DMS79 treated with DMSO at 0.1 percent for 48 hours (cell line): ENCODE measurements at regions not wholly inside any gene's neighbourhood (a gene's known extent, or its start where the extent isn't known, plus 50 kb on each side); places are given as distances from the start of the nearest gene placed in this dataset.

Source experiments
- DNase-seq: peaks from one replicate; lab custom pipeline; 2025; lab: John Stamatoyannopoulos, UW

DNA sequence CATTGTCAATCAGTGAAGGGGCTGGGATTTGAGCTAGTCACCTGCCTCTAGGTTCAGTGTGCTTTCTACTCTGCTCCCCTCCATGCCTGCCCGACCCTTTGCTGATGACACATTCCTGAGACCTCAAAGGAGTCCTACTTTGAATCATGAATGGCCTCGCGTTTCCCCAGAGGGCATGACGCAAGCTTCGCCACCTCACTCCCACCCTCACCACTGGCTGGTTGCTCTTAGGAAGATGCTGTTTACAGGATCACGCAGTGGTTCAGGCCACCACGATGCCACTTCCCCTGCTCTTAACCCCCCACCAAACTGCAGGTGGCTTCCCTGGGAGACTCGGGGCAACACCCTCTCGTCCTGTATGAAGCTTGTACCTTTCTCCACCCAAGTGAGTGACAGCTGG lies 62.9 kb upstream of the B3GAT1 start:
- no peak for DNase-seq

DNA sequence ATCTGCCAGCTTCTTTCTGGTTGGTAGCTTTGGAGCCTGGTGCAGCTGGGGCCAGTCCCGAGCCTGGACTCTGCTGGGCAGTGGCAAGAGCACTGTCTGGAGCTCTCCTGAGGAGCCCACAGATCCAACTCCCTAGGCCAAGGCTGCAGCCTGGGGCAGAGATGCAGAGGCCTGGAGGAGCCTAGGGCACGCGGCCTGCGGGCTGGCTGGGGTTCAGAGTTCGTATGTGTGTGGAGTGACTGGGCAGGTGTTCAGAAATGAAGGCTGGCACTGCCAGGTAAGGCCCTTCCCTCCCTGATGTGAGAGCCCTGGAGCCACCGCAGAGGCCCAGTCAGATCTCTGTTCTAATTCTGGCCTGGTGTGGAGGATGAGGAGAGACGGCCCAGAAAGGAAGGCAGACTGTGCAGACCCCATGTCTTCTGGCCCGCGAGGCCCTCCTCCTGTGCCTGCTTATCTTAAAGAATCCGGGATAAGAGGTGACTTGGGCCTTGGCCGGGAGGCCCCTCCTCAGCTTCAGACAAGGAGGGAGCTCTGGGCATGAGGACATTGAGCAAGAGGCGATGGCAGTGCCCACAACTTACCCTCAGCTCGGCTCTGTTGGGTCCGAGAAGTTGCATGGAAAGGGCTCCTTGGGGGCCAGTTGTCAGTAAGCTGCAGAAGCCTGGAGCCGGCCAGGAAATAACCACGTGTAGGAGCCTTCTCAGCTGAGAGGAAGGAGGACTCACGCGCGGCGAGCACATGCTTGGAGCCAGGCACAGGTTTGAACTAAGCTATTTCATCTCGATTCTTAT lies 62.2 kb upstream of the B3GAT1 start:
- DNase-seq: no peak

DNA sequence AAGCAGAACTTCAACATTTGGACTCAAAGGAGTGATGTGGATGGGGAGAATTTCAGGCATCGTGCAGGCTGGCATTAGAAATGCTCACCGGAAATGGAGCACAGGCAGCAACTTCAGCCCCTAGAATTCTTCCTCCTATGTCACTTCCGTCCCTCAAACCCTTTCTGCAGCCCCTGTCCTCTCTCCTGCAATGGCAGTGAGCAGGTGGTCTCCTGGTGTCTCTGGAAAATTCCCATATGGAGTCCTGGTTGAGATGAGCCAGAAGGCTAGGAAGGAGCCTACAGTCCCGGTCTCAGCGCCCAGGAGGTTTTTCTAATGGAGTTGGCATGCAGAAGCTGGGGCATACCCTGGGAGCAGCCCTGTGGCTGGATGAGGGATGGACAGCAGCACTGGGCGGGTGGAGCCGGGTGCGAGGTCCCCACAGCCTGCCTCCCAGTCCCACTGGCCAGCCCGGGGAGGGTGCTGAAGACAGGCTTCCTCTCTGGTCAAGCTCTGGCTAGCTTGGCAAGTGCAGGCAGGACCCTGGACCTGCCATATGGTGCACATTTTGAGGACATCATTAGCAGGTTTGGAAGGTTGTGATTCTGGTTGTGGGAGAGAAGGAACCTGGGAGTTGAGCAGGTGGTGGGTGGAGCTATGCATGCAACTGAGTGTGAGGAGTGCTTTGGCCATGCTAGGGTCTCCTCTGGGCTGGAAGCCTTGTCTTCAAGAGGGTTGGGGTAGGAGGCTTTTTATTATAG lies 59.8 kb upstream of the B3GAT1 start:
- DNase-seq: no peak

DNA sequence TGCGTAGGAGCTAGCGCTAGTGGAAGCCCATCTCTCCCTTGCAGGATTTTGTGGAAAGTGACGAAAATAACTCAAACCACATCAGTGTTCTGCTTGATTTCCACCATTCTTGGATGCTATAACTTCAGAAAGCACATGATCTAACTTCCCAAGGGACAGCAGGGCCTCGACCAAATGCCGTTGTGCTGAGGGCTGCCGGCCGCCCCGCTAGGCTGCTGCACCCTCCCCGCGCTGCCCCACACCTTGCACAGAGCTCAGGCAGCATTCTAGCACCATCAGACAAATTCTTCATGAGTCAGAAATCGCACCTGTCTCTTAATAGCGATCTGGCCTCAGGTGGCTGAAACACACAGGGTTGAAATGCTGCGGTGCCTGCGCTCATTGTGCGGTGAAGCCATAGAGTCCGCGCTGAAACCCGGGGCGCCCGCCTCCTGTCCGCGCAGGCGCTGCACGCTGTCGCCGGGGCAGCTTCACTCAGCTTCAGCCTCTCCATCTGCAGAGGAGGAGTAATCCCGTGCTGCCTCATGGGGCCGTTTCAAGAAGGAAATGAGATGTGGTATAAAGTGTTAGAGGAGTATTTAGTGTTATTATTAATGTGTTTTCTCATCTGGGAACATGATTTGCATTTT lies 59.2 kb upstream of the B3GAT1 start:
- DNase-seq: no peak

DNA sequence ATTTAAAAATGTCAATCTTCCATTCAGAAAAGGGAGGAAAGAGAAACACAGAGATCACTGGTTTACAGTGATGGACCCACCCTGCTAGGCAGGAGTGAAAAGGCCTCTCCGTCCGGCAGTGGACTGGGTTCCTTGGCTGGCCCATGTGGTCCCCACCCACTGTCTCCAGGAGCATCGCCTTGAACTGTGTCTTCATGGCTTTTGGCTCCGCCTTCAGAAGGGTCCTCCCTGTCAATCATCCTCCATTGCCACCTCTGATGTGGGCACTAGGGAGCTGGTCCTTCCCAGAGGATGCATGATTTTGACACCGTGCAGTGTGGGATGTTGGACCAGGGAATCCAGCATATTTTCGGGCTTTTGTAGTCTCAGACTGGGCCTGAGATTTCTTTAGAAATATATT lies 58.2 kb upstream of the B3GAT1 start:
- DNase-seq: no peak

DNA sequence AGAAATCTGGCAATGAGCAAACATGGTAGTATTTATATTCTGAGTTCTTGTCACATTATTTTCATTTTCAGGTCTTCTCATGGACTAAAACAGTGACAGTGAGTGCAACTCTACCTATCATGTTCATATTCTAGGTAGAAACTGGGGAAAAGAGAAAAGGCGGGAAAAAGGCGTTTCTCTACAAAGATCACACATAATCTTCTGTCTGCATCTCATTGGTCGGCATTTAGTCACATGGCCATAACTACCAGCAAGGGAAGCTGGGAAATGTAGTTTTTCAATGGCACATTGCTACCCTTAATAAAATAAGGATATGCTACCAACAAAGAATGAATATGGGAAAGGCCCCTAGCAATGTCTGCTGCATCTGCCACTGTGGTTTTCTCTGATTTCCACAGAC lies 57.6 kb upstream of the B3GAT1 start:
- DNase-seq: no peak

DNA sequence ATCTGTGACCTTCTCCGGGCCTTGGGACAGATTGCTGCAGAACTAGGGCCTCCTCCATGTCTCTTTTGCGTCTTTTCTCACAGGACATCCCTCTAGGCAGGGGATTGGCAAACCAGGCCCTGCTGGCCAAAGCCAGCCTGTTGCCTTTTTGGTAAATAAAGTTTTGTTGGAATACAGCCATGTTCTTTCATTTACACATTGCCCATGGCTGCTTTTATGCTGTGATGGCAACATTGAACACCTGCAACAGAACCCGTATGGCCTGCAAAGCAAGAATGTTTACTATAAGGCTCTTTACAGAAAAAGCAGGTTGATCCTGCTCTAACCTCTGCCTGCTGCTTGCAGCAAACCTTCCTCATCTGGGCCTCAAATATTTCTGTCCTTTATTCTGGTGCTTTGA lies 56.8 kb upstream of the B3GAT1 start:
- DNase-seq: no peak

DNA sequence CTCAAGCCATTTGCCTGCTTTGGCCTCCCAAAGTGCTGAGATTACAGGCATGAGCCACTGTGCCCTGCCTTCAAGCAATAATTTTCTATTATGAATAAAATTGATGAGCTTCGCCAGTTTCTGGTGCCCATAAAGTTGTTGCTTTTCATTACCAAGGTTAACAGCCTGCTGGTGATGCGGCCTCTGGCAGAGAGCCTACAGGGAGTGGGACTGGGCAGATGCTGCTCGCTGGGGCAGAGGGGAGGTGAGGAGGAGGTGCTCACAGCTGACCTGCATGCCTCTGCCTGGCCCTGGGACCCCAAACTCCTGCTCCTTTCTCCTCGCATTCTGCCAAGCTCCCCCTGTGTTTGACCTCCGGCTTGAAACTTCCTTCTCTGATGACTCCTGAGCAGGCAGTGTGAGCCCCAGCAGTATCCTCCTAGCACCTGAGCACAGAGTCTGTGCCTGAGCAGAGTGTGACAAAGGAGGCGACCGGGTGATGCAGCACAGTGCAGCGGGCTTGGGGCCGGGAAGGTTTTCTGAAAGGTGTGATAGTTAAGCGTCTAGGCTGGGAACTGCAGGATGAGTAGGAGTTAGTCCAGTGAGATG lies 56.1 kb upstream of the B3GAT1 start:
- no peak for DNase-seq

DNA sequence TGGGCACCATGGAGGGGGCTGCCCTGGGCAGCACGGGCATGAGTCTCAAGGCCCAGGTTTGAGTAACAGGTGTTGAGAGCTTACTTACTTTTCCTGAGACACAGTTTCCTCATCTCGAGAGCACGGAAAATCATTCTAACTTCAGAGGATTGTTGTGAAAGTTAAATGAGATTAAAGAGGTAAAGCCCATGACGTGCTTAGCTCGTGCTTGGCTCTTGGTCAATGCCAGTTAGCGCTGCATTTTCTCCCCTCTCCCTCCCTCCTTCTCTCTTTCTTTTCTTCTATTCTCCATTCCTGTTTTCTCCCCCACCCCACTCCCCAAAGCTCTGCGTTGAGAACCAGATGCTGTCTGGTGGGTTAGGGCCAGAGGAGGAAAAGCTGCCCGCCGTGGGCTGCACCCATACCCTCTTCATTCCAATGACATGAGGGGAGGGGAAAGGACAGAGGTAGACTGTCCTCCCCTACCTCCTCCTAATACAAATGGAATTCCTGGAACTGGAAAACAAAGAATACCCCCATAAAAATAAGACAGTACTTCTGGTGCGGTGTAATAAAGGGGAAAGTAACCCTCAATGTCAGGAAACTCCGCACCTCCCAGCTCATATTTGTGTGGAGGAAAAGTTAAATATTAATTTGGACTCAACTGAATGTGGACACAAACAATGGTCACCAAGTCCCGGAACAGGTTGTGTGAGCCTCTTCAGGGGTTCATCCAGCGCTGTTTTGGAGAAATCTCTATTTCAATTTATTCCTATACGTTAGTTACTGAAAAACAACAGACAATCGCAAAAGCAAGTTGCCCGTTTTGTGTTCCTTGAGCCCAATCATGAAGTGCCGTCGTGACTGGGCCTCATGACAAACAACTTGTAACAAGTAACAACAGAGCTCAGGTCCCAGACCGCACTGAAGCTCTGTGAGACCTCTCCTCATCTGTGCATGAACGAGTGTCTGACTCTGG lies 54.8 kb upstream of the B3GAT1 start:
- no peak for DNase-seq

DNA sequence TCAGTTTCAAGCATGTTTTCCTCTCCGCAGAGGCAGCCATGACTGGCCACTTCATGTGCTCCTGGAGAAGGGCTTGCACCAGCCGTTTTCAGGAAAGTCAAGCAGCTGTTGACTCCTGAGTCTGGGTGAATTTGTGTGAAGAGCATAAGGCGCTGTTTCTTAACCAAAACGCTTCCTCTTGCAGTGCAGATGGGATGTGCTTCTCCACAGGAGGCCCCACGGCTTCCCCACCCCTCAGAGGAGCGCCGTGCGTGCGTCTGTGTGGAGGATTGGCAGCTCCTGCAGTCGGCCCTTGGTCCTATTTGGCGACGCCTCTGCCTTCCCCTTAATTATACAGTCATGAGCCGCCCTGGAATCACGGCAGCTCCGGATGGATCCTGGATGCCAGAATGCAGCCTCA lies 54.1 kb upstream of the B3GAT1 start:
- DNase-seq: peak; percentile 56

DNA sequence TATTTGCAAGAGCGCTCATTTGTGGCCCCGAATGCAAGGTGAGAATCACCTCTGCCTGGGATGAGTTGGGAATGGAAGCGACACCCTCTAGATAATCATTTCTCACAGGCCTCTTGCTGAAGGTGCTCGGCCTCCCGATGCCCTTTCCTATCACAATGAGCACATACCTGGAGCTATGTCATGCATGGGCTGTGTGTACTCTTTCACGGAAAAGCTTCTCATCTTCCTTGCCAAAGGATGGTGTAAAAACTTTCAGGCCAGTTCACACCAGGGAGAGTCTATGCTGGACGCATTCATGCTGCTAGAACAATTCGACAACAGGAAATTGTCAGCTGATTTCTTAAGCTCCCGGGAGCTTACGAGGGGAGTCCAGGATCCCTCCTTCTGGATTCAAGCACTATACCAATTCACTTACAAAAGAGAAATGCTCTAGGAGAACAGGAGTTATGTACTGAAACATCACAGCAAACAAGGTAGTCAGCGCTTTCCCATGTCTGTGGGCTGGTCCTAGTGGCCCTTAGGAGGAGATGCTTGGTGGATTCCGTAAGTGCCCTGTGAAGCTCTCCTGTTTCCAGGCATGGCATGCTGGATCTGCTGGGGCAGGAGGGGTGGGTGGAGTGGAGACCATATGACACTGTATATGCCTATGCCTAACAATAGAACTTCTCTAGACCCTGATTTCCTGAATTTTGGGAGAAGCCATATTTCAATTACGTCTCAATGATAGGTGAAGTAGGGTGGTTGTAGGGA lies 53.1 kb upstream of the B3GAT1 start:
- DNase-seq: peak; percentile 54

DNA sequence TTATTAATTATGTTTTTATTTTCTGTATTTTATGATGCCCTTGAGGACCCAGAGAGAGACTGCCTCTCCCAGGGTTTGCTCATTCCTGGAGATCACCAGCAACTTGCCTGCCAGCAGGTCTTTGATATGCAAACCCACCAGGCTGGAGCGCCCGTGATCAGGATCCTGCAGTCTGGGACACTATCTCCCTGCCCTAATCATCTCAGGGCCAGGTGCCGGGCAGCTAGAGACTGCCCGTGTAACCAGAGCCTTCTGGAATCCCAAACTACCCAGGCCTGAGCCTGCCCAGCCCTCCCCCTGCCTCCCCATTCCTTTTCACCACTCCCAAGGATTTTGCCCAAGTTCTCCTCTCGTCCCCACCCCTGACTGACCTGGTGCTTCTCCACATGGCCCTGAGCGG lies 52.2 kb upstream of the B3GAT1 start:
- DNase-seq: no peak

DNA sequence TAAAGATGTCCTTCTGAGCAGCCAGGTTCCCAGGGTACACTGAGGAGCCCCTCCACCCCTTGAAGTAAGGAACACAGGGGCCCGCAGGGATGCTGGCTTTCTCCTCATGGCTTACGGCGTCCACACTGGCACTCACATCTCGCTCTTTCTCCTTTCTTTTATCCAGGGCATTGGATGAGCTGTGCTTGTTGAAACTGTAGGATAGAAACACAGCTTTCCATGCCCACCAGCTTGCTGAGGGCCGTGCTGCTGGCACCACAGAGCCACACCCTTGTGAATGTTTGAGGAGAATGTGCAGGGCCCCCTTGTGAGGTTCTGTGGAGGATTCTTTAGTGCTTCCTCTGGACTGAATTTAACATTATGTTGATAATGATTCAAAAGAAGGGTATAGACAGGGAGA lies 51.7 kb upstream of the B3GAT1 start:
- no peak for DNase-seq
